ENCODE measurements at regions not wholly inside any gene's neighbourhood (a gene's known extent, or its start where the extent isn't known, plus 50 kb on each side); places are given as distances from the start of the nearest gene placed in this dataset.

GRCh38 chr2:157933160-157933920 is 57.2 kb upstream of the ACVR1 start:
- DNase-seq (ENCODE audit: low spot score), result no peak

GRCh38 chr2:157932480-157933159 is 56.5 kb upstream of the ACVR1 start:
- DNase-seq (ENCODE audit: low spot score), result no peak

DNA sequence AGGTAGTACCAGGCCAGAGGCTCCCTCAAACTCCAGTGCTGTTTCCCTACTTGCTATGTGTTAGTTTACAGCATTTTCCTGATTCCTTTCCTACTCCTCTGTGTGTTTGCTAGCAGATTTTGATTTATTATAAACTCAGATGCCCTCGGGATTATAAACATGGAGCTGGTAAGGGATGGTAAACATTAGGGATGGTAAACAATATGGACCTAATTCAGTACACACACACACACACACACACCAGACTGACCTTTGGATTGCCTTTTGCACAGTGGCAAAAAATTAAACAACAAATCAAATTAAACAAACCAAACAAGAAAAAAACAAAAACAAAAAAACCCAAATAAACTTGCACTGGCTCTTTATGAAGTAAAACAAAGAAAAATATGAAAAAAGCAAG is 55.4 kb upstream of the ACVR1 start:
- DNase-seq (ENCODE audit: low spot score), result no peak

- no peak for DNase-seq (ENCODE audit: low spot score)
These were observed 54.6 kb upstream of the ACVR1 start for GRCh38 chr2:157930728-157931127.

GRCh38 chr2:157929871-157930667 is 53.9 kb upstream of the ACVR1 start:
- DNase-seq (ENCODE audit: low spot score), result no peak

DNA sequence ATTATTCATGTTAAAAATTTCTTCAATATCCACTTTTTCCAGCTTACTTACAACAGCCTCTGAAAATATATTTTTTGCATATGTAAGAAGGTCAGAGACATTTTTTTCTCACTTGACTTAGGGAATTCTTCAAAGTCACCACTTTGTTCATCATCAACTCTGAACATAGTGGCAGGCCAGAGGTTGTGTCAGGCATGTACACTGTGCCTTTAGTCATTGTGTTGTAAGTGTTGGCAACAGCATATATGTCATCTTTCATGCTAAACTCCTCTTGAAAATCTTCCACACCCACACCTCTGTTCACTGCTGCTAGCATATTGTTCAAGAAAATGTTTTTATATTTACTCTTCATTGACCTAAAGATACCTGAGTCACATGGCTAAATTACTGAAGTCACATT is 52.2 kb upstream of the ACVR1 start:
- DNase-seq (ENCODE audit: low spot score), result no peak

GRCh38 chr2:157927155-157927554 is 51.0 kb upstream of the ACVR1 start:
- DNase-seq (ENCODE audit: low spot score), result no peak
